HEK293T (cell line): ENCODE measurements at regions not wholly inside any gene's neighbourhood (a gene's known extent, or its start where the extent isn't known, plus 50 kb on each side); places are given as distances from the start of the nearest gene placed in this dataset.

ENCODE experiments used
- ARNT ChIP-seq: fragments of 450-650 bp; IDR thresholded peaks from 2 replicates; pipeline ENCODE4 v1.6.1; 2017; ENCODE audit warnings: mild to moderate bottlenecking
- BHLHE40 ChIP-seq: fragments of 450-650 bp; IDR thresholded peaks from 2 replicates; pipeline ENCODE4 v1.6.1; 2016; ENCODE audit warnings: mild to moderate bottlenecking, moderate library complexity, borderline replicate concordance
- L3MBTL2 ChIP-seq: fragments of 450-650 bp; conservative IDR thresholded peaks from 2 replicates; pipeline ENCODE4 v1.6.1; 2016; ENCODE audit warnings: mild to moderate bottlenecking
- SUZ12 ChIP-seq: fragments of 450-650 bp; IDR thresholded peaks from 2 replicates; pipeline ENCODE4 v1.6.1; 2016; ENCODE audit warnings: mild to moderate bottlenecking

- TF ChIP-seq L3MBTL2 (no peak), SUZ12 (no peak), BHLHE40 (no peak), ARNT (no peak)
These were observed 194.7 kb downstream of the B3GLCT start for GRCh38 chr13:31394506-31394905.
